ENCODE measurements at regions not wholly inside any gene's neighbourhood (a gene's known extent, or its start where the extent isn't known, plus 50 kb on each side); places are given as distances from the start of the nearest gene placed in this dataset.

DNA sequence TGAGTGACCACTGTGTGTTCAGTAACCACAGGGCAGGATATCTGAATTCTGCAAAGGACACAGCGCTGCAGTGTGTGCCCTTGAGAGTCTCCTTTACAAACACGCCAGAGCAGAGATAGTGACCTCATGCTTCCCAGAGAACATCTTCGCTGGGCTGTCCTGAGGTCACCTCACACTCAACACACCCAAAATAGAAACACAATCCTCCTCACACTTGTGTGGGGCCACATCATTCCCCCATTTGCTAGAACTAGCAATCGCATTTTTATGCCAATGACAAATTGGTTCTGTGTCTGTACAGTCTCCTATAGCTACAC, 140.1 kb upstream of the NRIP1 start:
- TF ChIP-seq CTCF (tag by site-specific recombination; IDR thresholded peaks at IDR 0.05) (no peak), ZNF214 (tag by site-specific recombination; IDR thresholded peaks at IDR 0.05; ENCODE audit: borderline replicate concordance) (no peak), ZNF776 (tag by site-specific recombination; IDR thresholded peaks at IDR 0.05; ENCODE audit: borderline replicate concordance) (no peak), ZNF629 (tag by site-specific recombination; IDR thresholded peaks at IDR 0.05) (no peak)

Data from HEK293 (cell line).